Breast epithelium (tissue), 4 donors: ENCODE measurements at regions not wholly inside any gene's neighbourhood (a gene's known extent, or its start where the extent isn't known, plus 50 kb on each side); places are given as distances from the start of the nearest gene placed in this dataset.
"Not testable (repeated sequence)": the region's sequence is repeated elsewhere in the genome, so short reads cannot be mapped to it uniquely, and the experiment has no call there.

Experiments
- DNase-seq, 2 donors: peaks; one replicate each; pipeline ENCODE4 v3.0.0-alpha.2; 2019; ENCODE audit warnings: low spot score in 2 of 2
- H3K27ac ChIP-seq, 2 donors: fragments of 200-600 bp; sonication (generic) in 1 of 2; one replicate each; pipeline ENCODE4 v1.5.1; 2016 to 2019; ENCODE audit warnings: mild to moderate bottlenecking in 1 of 2
- H3K27me3 ChIP-seq, 2 donors: fragments of 200-600 bp; sonication (generic) in 1 of 2; one replicate each; pipeline versions ENCODE4 v1.5.1 to v1.6.0; 2017 to 2019; ENCODE audit warnings: control low read depth in 1 of 2, mild to moderate bottlenecking in 1 of 2
- H3K36me3 ChIP-seq: fragments of 200-600 bp; one replicate; pipeline ENCODE4 v1.5.1; 2019
- H3K4me1 ChIP-seq, 2 donors: fragments of 200-600 bp; sonication (generic); one replicate each; pipeline ENCODE4 v1.5.1; 2016 to 2019; ENCODE audit warnings: control low read depth in 1 of 2
- H3K4me3 ChIP-seq, 3 donors: fragments of 200-600 bp; sonication (generic); 1 replicate in 2 of 3; 2 replicates in 1 of 3; pipeline ENCODE4 v1.5.1; 2016 to 2019; ENCODE audit warnings: mild to moderate bottlenecking in 3 of 3, moderate library complexity in 2 of 3
- H3K9me3 ChIP-seq, 2 donors: fragments of 200-600 bp; sonication (generic) in 1 of 2; one replicate each; pipeline ENCODE4 v1.5.1; 2016 to 2019; ENCODE audit warnings: control low read depth in 1 of 2
- POLR2A ChIP-seq: fragments of 450-650 bp; IDR thresholded peaks from one replicate; pipeline ENCODE4 v1.6.1; 2016; ENCODE audit warnings: antibody characterized with exemption, mild to moderate bottlenecking, moderate library complexity
- POLR2AphosphoS5 ChIP-seq, 3 donors: sonication (generic); formaldehyde crosslinking; IDR thresholded peaks; one replicate each; pipeline ENCODE4 v1.6.1; 2017; ENCODE audit warnings: antibody characterized with exemption in 3 of 3
- intact Hi-C: fragments of 100-400 bp; cut with DNase I; formaldehyde crosslinking; loops from one replicate; pipeline ENCODE4 v1.15.1; 2023; ENCODE audit warnings: low total_unique reads
- TF ChIP-seq, protein P1 (sequence below), 3 donors: fragments of 450-650 bp; IDR thresholded peaks; one replicate each; pipeline ENCODE4 v1.5.1; 2016 to 2017; ENCODE audit warnings: antibody characterized with exemption in 3 of 3, mild to moderate bottlenecking in 3 of 3, moderate library complexity in 3 of 3

DNA sequence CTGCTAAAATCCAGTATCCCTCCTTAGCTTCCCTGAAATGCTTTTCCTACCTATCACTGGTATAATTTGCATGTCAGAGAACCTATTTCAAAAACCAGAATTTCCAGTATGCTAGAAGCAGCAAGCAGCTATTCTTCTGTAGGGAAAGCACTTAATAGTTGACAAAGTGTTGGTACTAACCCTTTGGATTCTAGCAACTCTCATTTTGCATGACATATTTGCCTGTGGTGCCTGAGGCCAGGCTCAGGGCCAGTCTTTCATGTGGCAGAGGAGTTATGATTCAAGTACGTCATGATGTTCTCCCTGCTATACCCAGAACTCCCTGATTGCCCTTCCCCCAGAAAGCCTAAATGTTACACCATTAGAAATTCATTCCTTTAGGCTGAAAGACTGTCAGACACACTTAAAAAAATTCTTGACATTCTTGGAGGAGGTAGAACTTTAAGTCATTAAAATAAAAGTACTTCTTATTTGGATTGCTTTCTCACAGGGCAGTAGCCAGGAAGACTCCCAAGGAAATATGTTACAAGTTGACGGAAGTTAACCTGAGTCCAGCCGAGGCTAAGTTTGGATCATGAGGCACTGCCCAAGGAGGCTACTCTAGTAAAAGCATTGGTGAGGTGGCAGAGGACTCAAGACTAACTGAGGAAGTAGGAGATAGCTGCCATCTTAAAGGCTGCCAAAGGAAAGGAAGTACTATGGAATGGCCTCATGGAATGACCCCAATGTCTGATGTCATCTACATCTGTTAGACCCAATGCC is 298.4 kb upstream of the SPAG17 start:
- no peak overlapping the region for H3K27ac ChIP-seq
- H3K4me1 ChIP-seq, result no peaks in the 10 kb centered on the region
- TF ChIP-seq, protein P1, sequence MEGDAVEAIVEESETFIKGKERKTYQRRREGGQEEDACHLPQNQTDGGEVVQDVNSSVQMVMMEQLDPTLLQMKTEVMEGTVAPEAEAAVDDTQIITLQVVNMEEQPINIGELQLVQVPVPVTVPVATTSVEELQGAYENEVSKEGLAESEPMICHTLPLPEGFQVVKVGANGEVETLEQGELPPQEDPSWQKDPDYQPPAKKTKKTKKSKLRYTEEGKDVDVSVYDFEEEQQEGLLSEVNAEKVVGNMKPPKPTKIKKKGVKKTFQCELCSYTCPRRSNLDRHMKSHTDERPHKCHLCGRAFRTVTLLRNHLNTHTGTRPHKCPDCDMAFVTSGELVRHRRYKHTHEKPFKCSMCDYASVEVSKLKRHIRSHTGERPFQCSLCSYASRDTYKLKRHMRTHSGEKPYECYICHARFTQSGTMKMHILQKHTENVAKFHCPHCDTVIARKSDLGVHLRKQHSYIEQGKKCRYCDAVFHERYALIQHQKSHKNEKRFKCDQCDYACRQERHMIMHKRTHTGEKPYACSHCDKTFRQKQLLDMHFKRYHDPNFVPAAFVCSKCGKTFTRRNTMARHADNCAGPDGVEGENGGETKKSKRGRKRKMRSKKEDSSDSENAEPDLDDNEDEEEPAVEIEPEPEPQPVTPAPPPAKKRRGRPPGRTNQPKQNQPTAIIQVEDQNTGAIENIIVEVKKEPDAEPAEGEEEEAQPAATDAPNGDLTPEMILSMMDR (IDR thresholded peaks at IDR 0.05), result no peak
- TF ChIP-seq POLR2A, result no peak
- TF ChIP-seq POLR2AphosphoS5 (IDR thresholded peaks at IDR 0.05), result no peak
- H3K4me3 ChIP-seq, result no peak overlapping the region
- H3K36me3 ChIP-seq, result no peaks in the 10 kb centered on the region
- intact Hi-C loops, result no loop called here
- DNase-seq, result no peak
- H3K27me3 ChIP-seq, result no peaks in the 10 kb centered on the region
- H3K9me3 ChIP-seq, result no peaks in the 10 kb centered on the region

DNA sequence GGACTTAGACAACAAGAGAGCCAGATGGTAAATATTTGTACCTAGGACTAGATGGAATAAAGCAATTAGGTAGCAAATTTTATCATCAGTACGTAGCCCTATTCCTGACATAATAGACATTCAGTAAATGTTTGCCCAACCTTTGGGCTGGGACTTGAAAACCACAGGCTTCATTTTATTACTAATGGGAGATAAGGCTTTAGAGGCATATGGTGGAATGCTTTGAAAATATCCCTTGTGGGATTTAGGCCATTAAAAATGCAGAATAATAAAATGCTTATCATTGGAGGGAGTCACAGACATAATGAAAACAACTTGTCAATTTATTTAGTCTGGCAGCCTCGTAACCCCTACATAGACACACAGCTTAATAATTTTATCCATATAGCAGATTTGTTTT is 296.1 kb upstream of the SPAG17 start:
- H3K4me1 ChIP-seq, result no peaks in the 10 kb centered on the region
- DNase-seq, result no peak
- intact Hi-C loops, result no loop called here
- H3K9me3 ChIP-seq, result no peaks in the 10 kb centered on the region
- TF ChIP-seq POLR2AphosphoS5 (IDR thresholded peaks at IDR 0.05) (no peak), POLR2A (no peak)
- TF ChIP-seq, protein P1 (IDR thresholded peaks at IDR 0.05), result no peak
- H3K27ac ChIP-seq, result no peak overlapping the region
- H3K4me3 ChIP-seq, result no peak overlapping the region
- H3K27me3 ChIP-seq, result no peaks in the 10 kb centered on the region
- H3K36me3 ChIP-seq, result no peaks in the 10 kb centered on the region

DNA sequence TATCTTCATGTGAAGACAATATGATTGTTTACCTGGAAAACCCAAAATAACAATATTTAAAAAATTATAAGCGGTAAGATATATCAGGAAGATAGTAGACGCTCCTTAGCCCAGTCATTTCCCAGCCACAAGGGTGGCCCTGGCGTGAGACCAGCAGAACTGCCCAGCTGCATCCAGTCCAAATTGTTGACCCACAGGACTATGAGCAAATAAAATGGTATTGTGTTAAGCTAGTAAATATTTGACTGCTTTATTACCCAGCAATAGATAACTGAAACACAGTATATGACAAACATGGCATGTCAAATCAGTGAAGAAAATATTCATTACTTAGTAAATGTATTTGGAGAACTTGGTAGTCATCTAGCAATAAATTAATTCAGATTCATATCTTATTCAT is 294.3 kb upstream of the SPAG17 start:
- no peaks in the 10 kb centered on the region for H3K27me3 ChIP-seq
- intact Hi-C loops, result no loop called here
- H3K4me3 ChIP-seq, result no peak overlapping the region
- H3K4me1 ChIP-seq, result no peaks in the 10 kb centered on the region
- no peak overlapping the region for H3K27ac ChIP-seq
- no peaks in the 10 kb centered on the region for H3K36me3 ChIP-seq
- no peak for DNase-seq
- no peaks in the 10 kb centered on the region for H3K9me3 ChIP-seq
- TF ChIP-seq POLR2A (no peak), POLR2AphosphoS5 (IDR thresholded peaks at IDR 0.05) (no peak)
- TF ChIP-seq, protein P1 (IDR thresholded peaks at IDR 0.05), result no peak

DNA sequence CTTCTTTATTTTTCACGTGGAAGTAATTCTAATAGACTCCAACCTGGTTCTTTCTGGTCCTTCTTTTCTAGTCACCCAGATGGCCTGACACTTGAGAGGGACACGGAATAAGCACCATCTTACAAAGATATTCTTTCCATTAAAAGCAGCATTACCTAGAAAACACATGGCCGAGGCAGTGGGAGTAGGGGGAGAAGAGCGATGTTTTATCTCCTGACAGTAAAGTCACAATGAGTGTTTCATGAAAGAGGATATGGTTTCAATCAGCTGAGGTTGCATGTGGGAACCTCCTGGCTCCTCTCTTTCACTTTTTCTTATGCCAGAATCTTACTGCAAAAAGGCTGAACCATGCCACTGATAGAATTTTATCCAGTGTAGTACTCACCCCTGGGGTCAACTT is 288.8 kb upstream of the SPAG17 start:
- H3K4me1 ChIP-seq, result no peaks in the 10 kb centered on the region
- no peak overlapping the region for H3K27ac ChIP-seq
- H3K4me3 ChIP-seq, result no peak overlapping the region
- intact Hi-C loops, result no loop called here
- no peaks in the 10 kb centered on the region for H3K9me3 ChIP-seq
- no peaks in the 10 kb centered on the region for H3K36me3 ChIP-seq
- TF ChIP-seq POLR2AphosphoS5 (IDR thresholded peaks at IDR 0.05) (no peak), POLR2A (no peak)
- TF ChIP-seq, protein P1 (IDR thresholded peaks at IDR 0.05), result no peak
- no peak for DNase-seq
- H3K27me3 ChIP-seq, result no peaks in the 10 kb centered on the region

DNA sequence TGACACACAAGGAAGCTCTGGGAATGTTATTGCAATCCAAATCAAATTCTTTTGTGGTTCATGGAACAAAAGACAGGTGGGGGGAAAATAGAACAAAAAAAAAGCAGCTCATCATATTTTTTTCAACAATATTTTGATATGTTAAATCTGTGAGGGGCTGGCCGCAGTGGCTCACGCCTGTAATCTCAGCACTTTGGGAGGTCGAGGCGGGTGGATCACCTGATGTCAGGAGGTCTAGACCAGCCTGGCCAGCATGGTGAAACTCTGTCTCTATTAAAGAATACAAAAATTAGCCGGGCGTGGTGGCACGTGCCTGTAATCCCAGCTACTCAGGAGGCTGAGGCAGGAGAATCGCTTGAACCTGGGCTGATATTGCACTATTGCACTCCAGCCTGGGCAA is 279.4 kb upstream of the SPAG17 start:
- DNase-seq, intact Hi-C loops, H3K27me3 ChIP-seq, H3K36me3 ChIP-seq, H3K4me1 ChIP-seq, H3K4me3 ChIP-seq, H3K27ac ChIP-seq: not testable (repeated sequence)
- H3K9me3 ChIP-seq, result peaks cover 19 to 26% of the 10 kb centered on the region in 2 donors
